ENCODE measurements at regions not wholly inside any gene's neighbourhood (a gene's known extent, or its start where the extent isn't known, plus 50 kb on each side); places are given as distances from the start of the nearest gene placed in this dataset.

DNA sequence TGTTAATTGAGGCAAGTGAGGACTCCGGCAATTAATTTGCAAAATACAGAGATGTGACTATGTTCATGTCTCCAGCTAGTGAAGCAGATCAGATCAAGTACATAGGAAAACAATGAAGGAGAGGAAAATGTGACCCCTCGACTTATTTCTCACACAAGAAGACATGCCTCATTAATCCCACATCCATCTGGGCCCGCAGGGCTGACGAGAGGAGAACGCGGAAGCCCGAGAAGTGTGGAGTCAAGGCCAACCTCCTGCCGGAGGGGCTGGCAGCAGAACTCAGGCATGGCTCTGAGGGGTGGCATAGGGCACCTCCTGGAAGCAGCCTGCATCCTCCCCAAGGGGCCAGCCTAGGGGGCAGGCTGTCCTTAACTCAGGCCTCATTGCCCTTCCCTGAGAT lies 54.4 kb downstream of the ZNF503 start:
- TF ChIP-seq, protein P1, sequence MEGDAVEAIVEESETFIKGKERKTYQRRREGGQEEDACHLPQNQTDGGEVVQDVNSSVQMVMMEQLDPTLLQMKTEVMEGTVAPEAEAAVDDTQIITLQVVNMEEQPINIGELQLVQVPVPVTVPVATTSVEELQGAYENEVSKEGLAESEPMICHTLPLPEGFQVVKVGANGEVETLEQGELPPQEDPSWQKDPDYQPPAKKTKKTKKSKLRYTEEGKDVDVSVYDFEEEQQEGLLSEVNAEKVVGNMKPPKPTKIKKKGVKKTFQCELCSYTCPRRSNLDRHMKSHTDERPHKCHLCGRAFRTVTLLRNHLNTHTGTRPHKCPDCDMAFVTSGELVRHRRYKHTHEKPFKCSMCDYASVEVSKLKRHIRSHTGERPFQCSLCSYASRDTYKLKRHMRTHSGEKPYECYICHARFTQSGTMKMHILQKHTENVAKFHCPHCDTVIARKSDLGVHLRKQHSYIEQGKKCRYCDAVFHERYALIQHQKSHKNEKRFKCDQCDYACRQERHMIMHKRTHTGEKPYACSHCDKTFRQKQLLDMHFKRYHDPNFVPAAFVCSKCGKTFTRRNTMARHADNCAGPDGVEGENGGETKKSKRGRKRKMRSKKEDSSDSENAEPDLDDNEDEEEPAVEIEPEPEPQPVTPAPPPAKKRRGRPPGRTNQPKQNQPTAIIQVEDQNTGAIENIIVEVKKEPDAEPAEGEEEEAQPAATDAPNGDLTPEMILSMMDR (IDR thresholded peaks at IDR 0.05; ENCODE audit: insufficient read depth, low read length, poor library complexity, severe bottlenecking), result no peak
- TF ChIP-seq EZH2phosphoT487 (conservative IDR thresholded peaks at IDR 0.05; ENCODE audit: low read length), result no peak
